HCT116 (cell line): ENCODE measurements at regions not wholly inside any gene's neighbourhood (a gene's known extent, or its start where the extent isn't known, plus 50 kb on each side); places are given as distances from the start of the nearest gene placed in this dataset.

Experiments
- CEBPB ChIP-seq: IDR thresholded peaks from 2 replicates; pipeline ENCODE4 v1.6.1; 2012; ENCODE audit warnings: low read depth
- CTCF ChIP-seq, 3 experiments: fragments of 200-600 bp in 1 of 3; sonication (generic) in 1 of 3; IDR thresholded peaks in 2 of 3; conservative IDR thresholded peaks in 1 of 3; 2 replicates each; pipeline ENCODE4 v1.5.1; 2012 to 2017; ENCODE audit warnings: low read depth in 2 of 3, low read length in 2 of 3, antibody characterized with exemption in 1 of 3, borderline replicate concordance in 1 of 3, control low read depth in 1 of 3, mild to moderate bottlenecking in 1 of 3, mixed read lengths in 1 of 3, mixed run types in 1 of 3, moderate library complexity in 1 of 3; ENCODE audit not compliant: insufficient read depth in 1 of 3
- EZH2 ChIP-seq: fragments of 200-600 bp; sonication (generic); IDR thresholded peaks from 2 replicates; pipeline ENCODE4 v1.6.1; 2017; ENCODE audit warnings: antibody characterized with exemption, mixed run types
- MAX ChIP-seq: IDR thresholded peaks from 2 replicates; pipeline ENCODE4 v1.6.1; 2012
- POLR2A ChIP-seq: IDR thresholded peaks from 2 replicates; pipeline ENCODE4 v1.7.0; 2011; ENCODE audit warnings: borderline replicate concordance; ENCODE audit not compliant: insufficient read depth, insufficient read length; ENCODE audit errors: extremely low read depth
- POLR2AphosphoS5 ChIP-seq: IDR thresholded peaks from 2 replicates; pipeline ENCODE4 v1.6.1; 2011; ENCODE audit warnings: mild to moderate bottlenecking, low read depth, low read length, moderate library complexity
- SIN3A ChIP-seq: IDR thresholded peaks from 2 replicates; pipeline ENCODE4 v1.6.1; 2012; ENCODE audit warnings: low read depth
- SRF ChIP-seq: IDR thresholded peaks from 2 replicates; pipeline ENCODE4 v1.6.1; 2012; ENCODE audit warnings: low read depth

GRCh38 chr3:166425021-166425420 lies 587.8 kb upstream of the BCHE start:
- TF ChIP-seq CTCF (IDR thresholded peaks at IDR 0.05 in 2 of 3, conservative IDR thresholded peaks at IDR 0.05 in 1 of 3; ENCODE audit: borderline replicate concordance in 1 of 3, insufficient read depth in 1 of 3, low read depth in 2 of 3, low read length in 2 of 3) (no peak), EZH2 (no peak), SRF (no peak), MAX (no peak), POLR2AphosphoS5 (no peak), POLR2A (no peak), SIN3A (no peak), CEBPB (no peak)
